HG03442 (cell line): ENCODE measurements at regions not wholly inside any gene's neighbourhood (a gene's known extent, or its start where the extent isn't known, plus 50 kb on each side); places are given as distances from the start of the nearest gene placed in this dataset.

ENCODE experiments used
- ATAC-seq: cut with Tn5 transposase; IDR thresholded peaks from one replicate; pipeline ENCODE4 v1.9.1; 2021; ENCODE audit warnings: mild to moderate bottlenecking, moderate library complexity; ENCODE audit not compliant: unreplicated experiment

DNA sequence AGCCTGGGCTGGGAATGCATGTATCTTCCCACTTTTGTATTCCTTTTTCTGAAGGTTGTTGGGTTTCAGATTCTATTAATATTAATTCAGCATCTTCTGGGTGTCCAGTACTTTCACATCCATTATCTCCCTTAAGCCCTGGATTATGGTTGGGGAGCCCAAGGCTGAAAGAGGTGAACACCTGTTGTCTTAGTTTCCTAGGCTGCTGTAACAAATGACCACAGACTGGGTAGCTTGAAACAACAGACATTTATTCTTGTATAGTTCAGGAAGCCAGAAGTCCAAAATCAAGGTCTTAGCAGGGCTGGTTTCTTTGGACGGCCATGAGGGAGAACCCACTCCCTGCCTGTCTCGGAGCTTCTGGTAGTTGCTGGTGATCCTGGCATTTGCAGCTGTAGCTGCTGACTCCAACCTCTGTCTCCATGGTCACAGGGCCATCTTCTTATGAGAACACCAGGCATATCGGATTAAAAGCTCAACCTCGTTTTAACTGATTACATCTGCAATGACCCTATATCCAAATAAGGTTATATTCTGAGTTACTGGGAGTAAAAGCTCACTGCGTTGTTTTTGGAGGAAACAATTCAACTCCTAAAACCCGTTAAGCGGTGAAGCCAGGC, 68.2 kb upstream of the CLMN start:
- no peak for ATAC-seq

DNA sequence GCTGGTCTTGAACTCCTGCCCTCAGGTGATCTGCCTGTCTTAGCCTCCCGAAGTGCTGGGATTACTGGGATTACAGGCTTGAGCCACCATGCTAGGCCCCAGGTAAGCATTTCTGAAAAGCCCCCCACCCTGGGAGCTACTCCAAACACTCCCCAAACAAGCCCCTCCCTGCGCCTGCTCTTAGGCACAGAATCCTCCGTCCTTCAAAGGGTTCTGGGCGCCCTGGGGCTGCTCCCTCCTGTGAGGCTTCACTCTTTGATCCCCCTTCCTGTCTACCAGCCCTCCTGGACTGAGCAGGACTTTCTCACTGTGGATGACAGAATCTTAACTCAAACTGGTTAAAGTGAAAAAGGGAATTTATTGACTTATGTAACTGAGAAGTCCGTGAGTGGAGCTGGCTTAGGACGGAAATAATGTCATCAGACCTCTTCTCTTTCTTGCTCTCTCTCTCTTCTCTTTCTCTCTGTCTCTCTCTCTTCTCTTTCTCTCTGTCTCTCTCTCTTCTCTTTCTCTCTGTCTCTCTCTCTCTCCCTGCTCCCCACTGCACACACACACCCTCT, 66.9 kb upstream of the CLMN start:
- no peak for ATAC-seq

DNA sequence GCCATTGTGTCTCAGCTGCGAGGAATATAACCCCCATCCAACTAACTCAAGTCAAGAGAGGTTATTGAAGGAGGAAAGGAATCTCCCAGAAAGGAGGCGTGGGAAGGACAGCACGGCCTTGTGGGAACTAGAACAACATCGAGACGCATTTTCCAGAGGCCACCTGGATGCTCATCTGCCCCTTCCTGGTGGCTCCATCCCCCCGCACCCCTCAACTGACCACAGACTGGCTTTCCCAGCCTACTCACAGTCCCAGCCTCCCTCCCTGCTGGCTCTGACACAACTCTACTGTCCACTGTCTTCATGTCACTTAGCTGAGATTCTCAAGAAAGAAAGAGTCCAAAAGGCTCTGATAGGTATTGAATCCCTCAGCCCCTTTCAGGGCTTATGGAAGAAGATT, 66.0 kb upstream of the CLMN start:
- ATAC-seq: no peak

DNA sequence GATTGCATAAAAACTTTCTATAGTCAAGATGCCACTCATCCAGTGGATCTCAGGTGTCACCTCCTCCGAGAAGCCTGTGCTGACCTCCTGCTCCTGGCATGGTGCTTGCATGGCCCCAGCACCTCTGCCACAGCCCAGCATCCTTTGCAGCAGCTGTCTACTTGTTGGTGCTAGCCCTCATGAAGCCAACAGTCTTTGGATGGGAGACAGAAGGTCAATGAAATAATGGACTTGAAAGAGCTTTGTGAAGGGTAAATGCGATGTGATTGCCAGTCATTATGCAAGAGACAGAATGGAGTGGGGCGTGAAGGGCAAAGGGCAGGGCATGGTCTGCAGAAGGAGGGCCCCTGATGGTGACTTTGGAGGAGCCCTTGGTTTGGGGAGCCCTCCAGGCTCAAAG, 63.0 kb upstream of the CLMN start:
- ATAC-seq: no peak

DNA sequence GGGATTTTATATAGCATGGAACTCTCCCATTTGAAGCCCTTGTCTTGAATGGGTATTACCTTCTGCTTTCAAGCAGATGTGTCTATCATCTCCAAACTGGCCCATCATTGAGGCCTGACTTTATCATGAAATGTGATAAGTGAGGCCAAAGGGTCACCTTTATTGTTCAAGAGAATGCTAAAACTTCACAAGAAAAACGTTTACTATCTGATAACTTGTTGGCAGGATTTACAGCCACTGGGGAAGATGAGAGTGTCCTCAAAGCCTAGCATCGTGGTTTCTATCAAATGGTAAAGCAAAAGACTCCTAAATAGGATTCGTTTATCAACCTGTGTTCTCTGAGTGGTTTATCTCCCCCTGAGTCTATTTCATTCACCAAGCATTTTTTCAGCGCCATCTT, 62.0 kb upstream of the CLMN start:
- no peak for ATAC-seq

DNA sequence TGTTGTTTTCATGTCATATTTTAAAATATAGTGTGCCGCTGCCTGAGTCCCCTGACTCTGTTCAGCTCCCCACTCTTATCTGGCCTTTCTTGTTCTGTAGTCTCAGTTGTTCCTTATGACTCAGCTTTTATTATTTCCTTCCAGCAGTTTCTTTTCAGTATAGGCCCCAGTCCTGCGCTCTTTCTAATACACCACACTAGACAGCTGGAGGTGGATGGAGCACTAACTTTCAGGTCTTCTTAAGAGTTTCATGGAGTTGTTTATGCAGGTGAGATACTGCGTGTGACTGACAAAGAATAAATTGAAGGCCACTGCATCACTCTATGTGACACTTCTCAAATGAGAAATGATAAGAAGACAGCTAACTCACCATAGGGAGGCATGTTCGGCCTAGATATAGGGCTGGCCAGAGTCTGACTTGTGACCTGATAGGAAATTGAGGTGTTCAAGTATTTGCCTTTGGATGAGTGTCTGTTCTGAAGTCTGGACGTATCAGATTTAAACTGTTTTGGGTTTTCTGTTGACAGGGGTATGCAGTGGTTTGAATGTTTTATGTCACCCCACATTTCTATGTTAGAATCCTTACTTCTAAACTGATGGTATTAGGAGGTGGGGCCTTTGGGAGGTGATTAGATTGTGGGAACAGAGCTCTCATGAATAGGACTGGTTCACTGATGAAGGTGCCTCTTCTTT, 60.8 kb upstream of the CLMN start:
- no peak for ATAC-seq

DNA sequence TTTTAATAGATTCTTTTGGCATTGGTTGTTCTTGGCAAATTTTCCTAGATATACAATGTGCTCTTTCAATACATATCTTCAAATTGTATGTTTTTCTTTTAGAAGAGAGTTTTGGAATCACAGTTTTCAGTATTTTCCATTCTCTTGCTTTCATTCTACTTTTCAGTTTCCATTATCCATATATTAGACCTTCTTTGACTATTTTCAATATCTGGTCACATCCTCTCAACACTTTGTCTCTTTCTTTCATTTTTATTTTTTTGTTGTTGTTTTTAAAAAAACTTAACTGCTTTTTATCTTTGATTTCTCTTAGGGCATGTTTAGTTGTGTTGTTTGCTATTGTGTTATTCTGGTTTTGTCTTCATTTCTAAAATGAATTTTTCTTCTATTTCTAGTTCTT, 59.9 kb upstream of the CLMN start:
- no peak for ATAC-seq

DNA sequence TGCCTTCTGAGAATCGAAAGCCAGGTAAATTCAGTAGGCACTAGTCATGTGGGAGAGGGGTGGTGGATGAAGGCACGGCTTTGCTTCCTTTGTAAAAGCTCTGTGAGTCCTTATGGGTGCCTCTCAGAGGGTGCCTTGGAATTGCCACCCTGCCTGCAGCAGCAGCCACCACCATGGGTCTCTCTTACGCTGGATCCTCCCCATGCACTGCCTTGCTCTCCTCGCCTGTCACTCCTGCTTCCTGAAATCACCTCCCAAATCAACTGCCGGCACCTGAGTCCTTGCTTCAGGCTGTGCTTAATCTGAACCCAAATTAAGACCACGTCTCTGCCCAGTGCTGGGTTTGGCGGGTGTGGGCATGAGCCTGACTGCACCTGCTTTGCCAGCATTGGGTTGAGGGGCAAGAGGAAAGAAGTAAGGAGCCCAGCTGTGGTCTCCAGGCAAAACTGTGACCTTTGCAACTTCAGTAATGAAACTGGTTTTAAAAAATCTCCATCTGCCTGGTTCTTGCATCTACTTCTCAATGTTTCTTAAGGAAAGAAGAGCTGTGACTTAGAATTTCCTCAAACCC, 55.9 kb upstream of the CLMN start:
- no peak for ATAC-seq

DNA sequence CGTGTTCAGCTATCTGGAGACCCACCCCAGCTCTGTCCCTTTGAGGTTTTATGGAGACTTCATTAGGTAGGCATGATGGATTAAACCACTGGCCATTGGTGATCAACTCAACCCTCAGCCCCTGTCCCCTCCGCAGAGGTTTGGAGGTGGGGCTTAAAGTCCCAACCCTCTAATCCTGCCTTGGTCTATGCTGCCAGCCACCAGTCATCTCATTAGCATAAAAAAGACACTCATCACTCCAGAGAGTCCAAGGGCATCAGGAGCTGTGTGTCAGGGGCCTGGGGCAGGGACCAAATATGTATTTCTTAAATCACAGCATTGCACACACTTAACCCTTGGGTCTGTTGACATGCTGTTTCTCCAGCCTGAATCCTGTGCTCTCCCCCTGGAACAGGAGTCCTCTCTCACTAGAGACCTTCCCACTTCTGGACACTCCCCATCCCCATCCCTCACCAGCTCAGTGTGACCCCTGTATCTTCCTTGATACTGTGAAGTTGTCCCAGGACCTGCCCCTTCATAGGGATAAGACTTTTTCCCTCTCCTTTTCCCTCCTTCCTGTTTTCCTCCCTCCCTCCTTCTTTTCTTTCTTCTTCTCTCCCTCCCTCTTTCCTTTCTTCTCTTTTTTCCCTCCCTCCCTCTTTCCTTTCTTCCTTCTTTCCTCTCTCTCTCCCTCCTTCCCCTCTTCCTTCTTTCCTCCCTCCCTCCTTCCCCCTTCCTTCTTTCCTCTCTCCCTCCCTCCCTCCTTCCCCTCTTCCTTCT, 54.7 kb upstream of the CLMN start:
- no peak for ATAC-seq

DNA sequence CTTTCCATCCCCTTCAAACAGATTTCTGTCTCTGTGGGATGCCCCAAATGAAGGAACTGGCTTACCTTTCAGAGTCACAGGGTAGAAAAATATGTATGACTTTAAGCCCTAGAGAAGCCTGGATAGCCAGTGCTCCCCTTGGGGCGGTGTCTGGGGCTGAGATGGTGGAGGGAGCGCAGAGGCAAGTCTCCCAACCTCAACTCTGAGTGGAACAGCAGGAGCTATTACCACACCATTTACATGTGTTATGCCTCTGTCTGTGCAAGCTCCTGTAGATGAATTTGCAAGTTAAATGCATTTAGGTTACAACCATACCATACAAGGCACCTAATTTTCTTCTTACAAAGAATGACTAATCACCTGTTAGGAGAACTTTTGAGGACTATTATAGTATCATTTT, 50.4 kb upstream of the CLMN start:
- no peak for ATAC-seq
